ENCODE measurements at regions not wholly inside any gene's neighbourhood (a gene's known extent, or its start where the extent isn't known, plus 50 kb on each side); places are given as distances from the start of the nearest gene placed in this dataset.

- no peak for TF ChIP-seq TCF4 (CRISPR knock-in tag; IDR thresholded peaks at IDR 0.05; ENCODE audit: borderline replicate concordance)
- no peak for TF ChIP-seq ZNF8 (CRISPR knock-in tag; IDR thresholded peaks at IDR 0.05)
- no peak for TF ChIP-seq GLIS3 (CRISPR knock-in tag; IDR thresholded peaks at IDR 0.05)
- TF ChIP-seq ZNF565 (CRISPR knock-in tag; conservative IDR thresholded peaks at IDR 0.05; ENCODE audit: low read depth), result no peak
- TF ChIP-seq ZNF70 (CRISPR knock-in tag; IDR thresholded peaks at IDR 0.05), result no peak
- TF ChIP-seq OSR1 (CRISPR knock-in tag; IDR thresholded peaks at IDR 0.05), result no peak
- no peak for TF ChIP-seq ZFP3 (CRISPR knock-in tag; IDR thresholded peaks at IDR 0.05)
- no peak for TF ChIP-seq CSDC2 (CRISPR knock-in tag; IDR thresholded peaks at IDR 0.05)
Observed at GRCh38 chr6:156402227-156402626, 375.0 kb upstream of the ARID1B start (continued).

- no peak for ATAC-seq
- TF ChIP-seq SNAI2 (CRISPR knock-in tag; IDR thresholded peaks at IDR 0.05) (no peak), ZFP3 (CRISPR knock-in tag; IDR thresholded peaks at IDR 0.05) (no peak), RARB (CRISPR knock-in tag; IDR thresholded peaks at IDR 0.05) (no peak), CSRNP3 (CRISPR knock-in tag; IDR thresholded peaks at IDR 0.05) (no peak), ZFP30 (CRISPR knock-in tag; IDR thresholded peaks at IDR 0.05) (no peak), CSDC2 (CRISPR knock-in tag; IDR thresholded peaks at IDR 0.05) (no peak), CREB5 (CRISPR knock-in tag; IDR thresholded peaks at IDR 0.05; ENCODE audit: low read depth) (no peak), POU6F1 (CRISPR knock-in tag; IDR thresholded peaks at IDR 0.05; ENCODE audit: borderline replicate concordance, low read depth) (no peak), PPARA (CRISPR knock-in tag; IDR thresholded peaks at IDR 0.05; ENCODE audit: borderline replicate concordance) (no peak), ARNTL (CRISPR knock-in tag; IDR thresholded peaks at IDR 0.05; ENCODE audit: borderline replicate concordance, low read depth) (no peak), GLIS3 (CRISPR knock-in tag; IDR thresholded peaks at IDR 0.05) (no peak), TSHZ2 (CRISPR knock-in tag; IDR thresholded peaks at IDR 0.05) (no peak), PATZ1 (CRISPR knock-in tag; IDR thresholded peaks at IDR 0.05; ENCODE audit: borderline replicate concordance) (no peak), BACH2 (CRISPR knock-in tag; IDR thresholded peaks at IDR 0.05; ENCODE audit: borderline replicate concordance) (no peak), ZC3H10 (CRISPR knock-in tag; IDR thresholded peaks at IDR 0.05) (no peak), ISL1 (CRISPR knock-in tag; IDR thresholded peaks at IDR 0.05) (no peak), ZNF565 (CRISPR knock-in tag; conservative IDR thresholded peaks at IDR 0.05; ENCODE audit: low read depth) (no peak), ESRRG (CRISPR knock-in tag; IDR thresholded peaks at IDR 0.05) (no peak), ZNF70 (CRISPR knock-in tag; IDR thresholded peaks at IDR 0.05) (no peak), ZNF8 (CRISPR knock-in tag; IDR thresholded peaks at IDR 0.05) (no peak)
Observed at GRCh38 chr6:156400487-156400886, 376.7 kb upstream of the ARID1B start.

GRCh38 chr6:156398966-156399365, 378.2 kb upstream of the ARID1B start:
- no peak for TF ChIP-seq SNAI2 (CRISPR knock-in tag; IDR thresholded peaks at IDR 0.05)
- TF ChIP-seq BACH2 (CRISPR knock-in tag; IDR thresholded peaks at IDR 0.05; ENCODE audit: borderline replicate concordance), result no peak
- no peak for TF ChIP-seq ISL1 (CRISPR knock-in tag; IDR thresholded peaks at IDR 0.05)
- no peak for TF ChIP-seq TSHZ2 (CRISPR knock-in tag; IDR thresholded peaks at IDR 0.05)
- TF ChIP-seq ZFP30 (CRISPR knock-in tag; IDR thresholded peaks at IDR 0.05), result no peak
- no peak for TF ChIP-seq POU6F1 (CRISPR knock-in tag; IDR thresholded peaks at IDR 0.05; ENCODE audit: borderline replicate concordance, low read depth)
- no peak for TF ChIP-seq ZFP3 (CRISPR knock-in tag; IDR thresholded peaks at IDR 0.05)
- ATAC-seq, result no peak
